ENCODE measurements at regions not wholly inside any gene's neighbourhood (a gene's known extent, or its start where the extent isn't known, plus 50 kb on each side); places are given as distances from the start of the nearest gene placed in this dataset.

GRCh38 chr12:44961887-44962286, 85.8 kb upstream of the NELL2 start:
- H3K36me3 ChIP-seq = no peaks in the 10 kb centered on the region
- no peaks in the 10 kb centered on the region for H3K4me1 ChIP-seq
- 24% methylated on average over 3 of the region's 3 CpGs for WGBS (ENCODE audit: insufficient coverage, low coverage, low lambda C conversion rate, missing lambda C conversion rate)
- intact Hi-C loops (cut with DNase I) = no loop called here
- no peaks in the 10 kb centered on the region for H3K9me3 ChIP-seq
- no peaks in the 10 kb centered on the region for H3K27me3 ChIP-seq
- no peak overlapping the region for H3K27ac ChIP-seq
- H3K4me3 ChIP-seq = no peak overlapping the region
- TF ChIP-seq POLR2A (IDR thresholded peaks at IDR 0.05) (no peak), CTCF (IDR thresholded peaks at IDR 0.05) (no peak)
- DNase-seq (no peak), ATAC-seq (no peak)

- no CpG with 5 or more reads among the region's 3 CpGs for WGBS (ENCODE audit: insufficient coverage, low coverage, low lambda C conversion rate, missing lambda C conversion rate)
- H3K27ac ChIP-seq = no peak overlapping the region
- TF ChIP-seq POLR2A (IDR thresholded peaks at IDR 0.05) (no peak), CTCF (IDR thresholded peaks at IDR 0.05) (no peak)
- intact Hi-C loops (cut with DNase I) = no loop called here
- ATAC-seq (no peak), DNase-seq (no peak)
- H3K9me3 ChIP-seq = no peaks in the 10 kb centered on the region
- H3K27me3 ChIP-seq = no peaks in the 10 kb centered on the region
- H3K4me3 ChIP-seq = no peak overlapping the region
- no peaks in the 10 kb centered on the region for H3K36me3 ChIP-seq
- no peaks in the 10 kb centered on the region for H3K4me1 ChIP-seq
Observed at GRCh38 chr12:44960856-44961255, 84.7 kb upstream of the NELL2 start.

- Histone ChIP-seq H3K27ac (no peak overlapping the region), H3K9me3 (no peaks in the 10 kb centered on the region), H3K36me3 (no peaks in the 10 kb centered on the region), H3K27me3 (no peaks in the 10 kb centered on the region), H3K4me3 (no peak overlapping the region), H3K4me1 (no peaks in the 10 kb centered on the region)
- no peak for DNase-seq
- TF ChIP-seq POLR2A (IDR thresholded peaks at IDR 0.05) = no peak
- TF ChIP-seq CTCF (IDR thresholded peaks at IDR 0.05) = no peak
- intact Hi-C loops (cut with DNase I) = no loop called here
- no CpG with 5 or more reads among the region's 3 CpGs for WGBS (ENCODE audit: insufficient coverage, low coverage, low lambda C conversion rate, missing lambda C conversion rate)
- ATAC-seq = no peak
Observed at GRCh38 chr12:44960423-44960822, 84.3 kb upstream of the NELL2 start.

GRCh38 chr12:44947163-44947562, 71.0 kb upstream of the NELL2 start:
- H3K4me1 ChIP-seq = peaks cover 0 to 5% (median 0%) of the 10 kb centered on the region in 4 donors
- 82% methylated on average over 1 of the region's 1 CpG for WGBS (ENCODE audit: insufficient coverage, low coverage, low lambda C conversion rate, missing lambda C conversion rate)
- no peaks in the 10 kb centered on the region for H3K9me3 ChIP-seq
- no peak for TF ChIP-seq POLR2A (IDR thresholded peaks at IDR 0.05)
- no peak for TF ChIP-seq CTCF (IDR thresholded peaks at IDR 0.05)
- DNase-seq (no peak), ATAC-seq (no peak)
- no peak overlapping the region for H3K27ac ChIP-seq
- no peak overlapping the region for H3K4me3 ChIP-seq
- H3K36me3 ChIP-seq = no peaks in the 10 kb centered on the region
- intact Hi-C loops (cut with DNase I) = no loop called here
- H3K27me3 ChIP-seq = no peaks in the 10 kb centered on the region

GRCh38 chr12:44942714-44943113, 66.6 kb upstream of the NELL2 start:
- H3K36me3 ChIP-seq = no peaks in the 10 kb centered on the region
- intact Hi-C loops (cut with DNase I) = no loop called here
- no peaks in the 10 kb centered on the region for H3K27me3 ChIP-seq
- H3K9me3 ChIP-seq = no peaks in the 10 kb centered on the region
- WGBS (ENCODE audit: insufficient coverage, low coverage, low lambda C conversion rate, missing lambda C conversion rate) = 23% methylated on average over 5 of the region's 5 CpGs
- peak; percentile 38 to 82 (median 74) for ATAC-seq
- H3K4me1 ChIP-seq = peaks cover 0 to 5% (median 0%) of the 10 kb centered on the region in 4 donors
- no peak overlapping the region for H3K4me3 ChIP-seq
- TF ChIP-seq CTCF (IDR thresholded peaks at IDR 0.05) (no peak), POLR2A (IDR thresholded peaks at IDR 0.05) (no peak)
- H3K27ac ChIP-seq = no peak overlapping the region
- no peak for DNase-seq

Measured in right lobe of liver (tissue), 6 donors.